ENCODE measurements at regions not wholly inside any gene's neighbourhood (a gene's known extent, or its start where the extent isn't known, plus 50 kb on each side); places are given as distances from the start of the nearest gene placed in this dataset.

DNA sequence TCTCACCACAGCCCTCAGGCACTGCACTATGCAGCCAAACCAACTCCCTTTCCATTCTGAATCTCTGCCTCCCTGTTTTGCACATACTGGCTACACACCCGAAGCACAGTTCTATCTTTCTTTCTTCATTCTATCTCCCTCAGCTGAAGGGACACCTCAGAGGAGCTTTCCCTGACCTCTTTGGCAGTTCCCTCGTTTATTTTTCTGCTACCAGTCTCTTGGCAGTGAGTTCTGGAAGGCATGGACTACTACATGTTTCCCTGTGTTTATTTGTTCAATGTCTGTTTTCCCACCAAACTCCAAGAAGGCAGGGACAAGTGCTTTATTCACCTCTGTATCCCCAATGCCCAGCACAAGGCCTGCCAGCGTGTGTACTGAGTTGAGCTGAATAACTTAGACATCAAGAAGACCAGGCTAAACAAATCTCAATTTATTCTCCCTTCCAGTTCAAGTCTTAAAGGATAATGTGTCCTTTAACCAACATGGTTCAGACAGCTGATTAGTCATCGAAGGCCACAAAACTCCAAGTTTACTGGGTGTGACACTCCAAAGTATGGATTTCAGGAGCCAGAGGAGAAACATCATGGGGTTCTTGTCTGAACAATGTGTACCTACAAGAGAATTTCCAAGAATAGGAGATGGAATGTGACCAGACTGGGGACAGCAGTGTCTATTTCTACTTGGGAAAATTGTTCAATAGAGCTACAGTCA is 260.1 kb upstream of the CTNNB1 start:
- TF ChIP-seq, protein P1, sequence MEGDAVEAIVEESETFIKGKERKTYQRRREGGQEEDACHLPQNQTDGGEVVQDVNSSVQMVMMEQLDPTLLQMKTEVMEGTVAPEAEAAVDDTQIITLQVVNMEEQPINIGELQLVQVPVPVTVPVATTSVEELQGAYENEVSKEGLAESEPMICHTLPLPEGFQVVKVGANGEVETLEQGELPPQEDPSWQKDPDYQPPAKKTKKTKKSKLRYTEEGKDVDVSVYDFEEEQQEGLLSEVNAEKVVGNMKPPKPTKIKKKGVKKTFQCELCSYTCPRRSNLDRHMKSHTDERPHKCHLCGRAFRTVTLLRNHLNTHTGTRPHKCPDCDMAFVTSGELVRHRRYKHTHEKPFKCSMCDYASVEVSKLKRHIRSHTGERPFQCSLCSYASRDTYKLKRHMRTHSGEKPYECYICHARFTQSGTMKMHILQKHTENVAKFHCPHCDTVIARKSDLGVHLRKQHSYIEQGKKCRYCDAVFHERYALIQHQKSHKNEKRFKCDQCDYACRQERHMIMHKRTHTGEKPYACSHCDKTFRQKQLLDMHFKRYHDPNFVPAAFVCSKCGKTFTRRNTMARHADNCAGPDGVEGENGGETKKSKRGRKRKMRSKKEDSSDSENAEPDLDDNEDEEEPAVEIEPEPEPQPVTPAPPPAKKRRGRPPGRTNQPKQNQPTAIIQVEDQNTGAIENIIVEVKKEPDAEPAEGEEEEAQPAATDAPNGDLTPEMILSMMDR (IDR thresholded peaks at IDR 0.05; ENCODE audit: borderline replicate concordance, extremely low read depth, low read length, poor library complexity, severe bottlenecking), result no peak
- TF ChIP-seq EZH2 (IDR thresholded peaks at IDR 0.05; ENCODE audit: borderline replicate concordance, low read depth, low read length, severe bottlenecking), result no peak

All from DND-41 (cell line).